Activated CD4-positive, alpha-beta T cell treated with anti-CD3 and anti-CD28 coated beads, Interleukin-2, amount 50 U/mL, for 1 hour (primary cell): ENCODE measurements at regions not wholly inside any gene's neighbourhood (a gene's known extent, or its start where the extent isn't known, plus 50 kb on each side); places are given as distances from the start of the nearest gene placed in this dataset.

Experiments used
- DNase-seq: peaks from one replicate; pipeline ENCODE4 v3.0.0-alpha.2; 2020

DNA sequence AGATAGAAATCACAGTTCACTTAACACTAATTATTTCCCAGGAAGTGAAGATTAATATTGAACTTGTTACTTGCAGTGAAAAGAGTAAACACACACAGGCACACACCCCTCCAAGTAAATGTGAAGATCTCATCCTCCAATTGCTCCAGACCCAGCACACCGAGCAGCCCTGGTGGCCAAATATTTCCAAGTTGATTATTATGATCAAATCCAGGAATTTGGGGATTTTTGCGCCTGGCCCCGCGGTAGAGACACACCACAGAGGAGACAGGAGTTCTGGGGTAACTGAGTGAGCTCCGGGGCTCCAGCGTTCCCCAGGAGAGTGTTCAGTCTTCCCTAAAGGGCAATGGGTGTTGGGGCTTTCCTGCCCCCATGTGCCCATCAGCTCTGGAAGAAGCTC is 431.5 kb downstream of the BCL11B start:
- DNase-seq, result no peak

- no peak for DNase-seq
Observed at GRCh38 chr14:98844456-98844855, 427.5 kb downstream of the BCL11B start.

DNA sequence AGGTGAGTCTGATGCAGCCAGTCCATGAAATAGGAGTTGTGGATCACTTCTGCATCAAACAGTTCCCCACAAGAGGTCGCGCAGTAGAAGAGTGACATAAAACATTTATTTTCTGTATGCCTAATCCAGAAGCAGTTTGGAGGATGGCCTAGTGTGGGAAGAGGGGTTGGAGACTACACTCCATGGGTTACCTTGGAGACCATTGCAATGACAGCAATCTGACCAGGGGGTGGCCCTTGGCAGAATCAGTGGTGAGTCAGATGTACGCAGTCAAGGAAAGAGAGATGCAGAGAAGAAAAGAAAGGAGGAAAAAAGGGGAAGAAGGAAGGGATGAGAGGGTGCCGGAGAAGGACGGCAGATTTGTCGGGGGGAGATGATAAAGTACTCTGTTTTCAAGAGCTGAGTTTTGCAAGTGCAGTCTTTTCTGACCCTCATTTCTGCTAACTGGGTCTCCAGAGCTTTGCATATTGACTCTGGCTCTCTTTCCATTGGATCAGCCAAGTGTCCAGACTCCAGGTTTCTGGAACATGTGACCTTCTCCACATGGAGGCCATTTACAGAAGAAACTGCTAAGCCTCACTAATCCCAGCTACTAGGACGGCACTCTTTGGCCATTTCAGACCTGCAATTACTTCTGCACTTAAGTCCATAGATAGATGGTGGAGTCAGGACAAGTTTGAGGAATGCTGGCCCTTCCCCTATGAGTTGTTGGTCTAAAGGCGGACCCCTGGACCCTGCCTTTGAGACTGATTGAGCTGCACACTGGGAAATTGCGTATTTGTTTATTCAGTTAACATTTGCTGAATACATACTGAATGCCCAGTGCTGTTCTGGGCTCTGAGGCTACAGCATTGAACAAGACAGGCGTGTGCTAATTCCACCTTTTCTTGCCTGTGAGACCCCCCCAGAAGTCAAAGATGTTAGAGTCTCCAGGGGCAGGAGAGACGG is 424.2 kb downstream of the BCL11B start:
- DNase-seq, result no peak

DNA sequence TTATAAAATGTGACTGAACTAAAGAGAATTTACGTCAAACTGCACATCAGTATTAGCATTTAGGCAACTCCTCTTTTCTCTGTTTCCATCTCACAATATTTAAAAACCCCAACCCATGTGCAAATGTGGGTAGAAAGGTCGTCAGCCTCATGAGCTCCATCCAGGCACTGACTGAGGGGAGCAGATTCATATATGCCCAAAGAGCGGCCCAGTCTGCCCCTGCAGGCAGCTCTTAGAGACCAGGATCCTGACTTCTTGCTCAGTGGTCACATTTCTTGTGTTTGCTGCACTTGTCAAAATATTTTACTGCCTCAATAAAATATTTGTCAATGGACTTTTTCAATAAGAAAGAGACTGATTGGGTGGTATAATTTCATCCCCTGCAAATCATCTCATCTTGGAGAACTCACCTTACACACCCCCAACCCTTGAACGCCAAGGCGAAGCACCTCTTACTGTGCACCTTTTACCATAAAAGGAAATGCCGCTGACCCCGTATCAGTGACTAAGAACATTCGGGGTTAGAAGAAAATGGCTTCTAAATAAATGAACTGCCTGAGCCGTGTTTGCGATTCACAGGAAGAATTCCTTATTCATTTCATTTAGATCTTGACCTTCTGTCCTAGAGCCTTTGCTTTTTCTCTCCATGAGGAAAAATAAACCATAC is 418.8 kb downstream of the BCL11B start:
- DNase-seq, result no peak

DNA sequence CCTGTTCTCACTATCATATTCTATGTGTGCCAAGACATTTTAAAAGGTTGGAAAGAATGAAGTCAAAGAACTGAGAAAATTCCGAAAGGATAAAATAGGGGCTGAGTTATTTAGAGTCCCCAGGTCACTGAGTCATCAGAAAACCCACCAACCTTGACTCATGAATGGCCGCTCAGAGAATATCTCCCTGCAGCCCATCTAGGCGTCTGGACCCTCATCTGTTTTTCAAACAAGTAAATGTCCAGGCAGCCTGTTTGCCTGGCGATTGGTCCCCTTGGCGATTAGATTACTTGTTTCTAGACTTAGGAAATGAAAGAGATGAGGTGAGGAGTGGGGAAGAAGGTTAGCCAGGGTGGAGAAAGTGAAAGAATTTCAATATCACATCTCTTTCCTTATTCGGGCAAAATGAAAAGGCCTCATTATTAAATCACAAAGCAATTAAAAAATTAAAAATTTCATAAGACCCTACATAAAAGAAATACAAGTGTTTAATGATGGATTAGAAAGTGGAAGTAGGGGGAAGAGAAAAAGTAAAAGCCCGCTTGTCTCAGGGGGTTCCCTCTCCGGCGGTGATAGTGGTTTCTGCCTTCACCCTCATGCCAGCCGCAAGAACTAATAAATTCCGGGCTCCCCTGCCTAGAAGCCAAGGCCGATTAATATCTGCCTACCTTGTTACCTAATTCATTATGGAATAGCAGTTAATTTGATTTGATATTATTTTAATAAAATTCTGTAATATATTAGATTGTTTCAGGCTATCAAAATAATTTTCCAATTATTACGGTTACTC is 415.9 kb downstream of the BCL11B start:
- DNase-seq, result no peak

DNA sequence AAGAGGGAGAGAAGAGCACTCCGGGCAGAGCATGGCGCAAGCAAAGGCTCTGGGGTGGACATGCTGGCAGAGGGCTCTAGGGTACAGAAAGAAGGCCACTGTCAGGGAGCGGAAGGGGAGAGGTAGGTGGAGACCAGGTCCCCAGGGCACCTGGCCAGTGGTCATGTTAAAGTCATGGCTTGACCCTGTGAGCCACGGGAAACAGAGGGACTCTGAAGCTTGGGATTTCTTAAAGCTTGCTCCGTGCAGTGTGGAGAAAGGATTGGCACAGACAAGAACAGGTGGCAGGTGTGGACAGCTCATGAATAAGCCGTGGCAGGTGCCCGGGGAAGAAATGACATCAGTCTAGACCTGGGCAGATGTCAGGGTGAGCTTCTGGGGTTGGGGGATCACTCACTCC is 413.8 kb downstream of the BCL11B start:
- DNase-seq, result no peak

- DNase-seq, result no peak
Observed at GRCh38 chr14:98858561-98858960, 413.4 kb downstream of the BCL11B start.

- no peak for DNase-seq
Observed at GRCh38 chr14:98859301-98859700, 412.7 kb downstream of the BCL11B start.

GRCh38 chr14:98864211-98864610 is 407.8 kb downstream of the BCL11B start:
- DNase-seq, result no peak

DNA sequence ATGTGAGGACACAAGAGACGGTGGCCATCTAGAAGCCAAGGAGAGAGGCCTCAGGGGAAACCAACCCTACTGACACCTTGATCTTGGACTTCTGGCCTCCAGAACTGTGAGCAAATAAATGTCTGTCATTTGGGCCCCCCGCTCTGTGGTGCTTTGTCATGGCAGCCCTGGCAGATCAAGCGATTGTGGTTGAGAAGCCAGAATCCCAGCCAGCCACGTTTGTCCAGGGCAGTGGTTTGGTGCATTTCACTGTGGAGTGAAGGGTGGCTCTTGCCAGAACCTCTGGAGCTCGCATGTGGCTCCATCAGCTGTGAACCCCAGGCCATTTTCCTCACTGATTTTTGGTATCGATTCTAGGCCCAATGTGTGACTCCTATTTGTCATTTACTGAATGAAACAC is 404.9 kb downstream of the BCL11B start:
- DNase-seq, result no peak

DNA sequence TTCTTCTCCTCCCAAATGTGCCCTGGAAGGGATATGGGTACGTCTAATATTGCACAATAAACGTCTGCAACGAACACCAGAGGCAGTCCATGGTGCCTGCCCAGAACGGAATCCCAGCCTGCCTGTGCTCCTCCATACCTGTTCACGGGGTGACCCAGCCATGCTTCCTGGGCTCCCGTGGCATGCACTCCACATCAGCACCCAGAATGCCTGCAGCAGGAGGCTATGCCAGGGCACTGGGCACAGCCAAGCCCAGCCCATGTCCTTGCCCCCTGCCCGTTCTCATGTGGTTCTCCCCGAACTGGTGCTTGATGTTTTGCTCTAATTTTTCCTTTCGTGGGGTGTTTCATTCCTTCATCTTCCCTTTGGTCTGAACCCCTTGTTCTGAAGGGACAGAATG is 404.3 kb downstream of the BCL11B start:
- no peak for DNase-seq

DNA sequence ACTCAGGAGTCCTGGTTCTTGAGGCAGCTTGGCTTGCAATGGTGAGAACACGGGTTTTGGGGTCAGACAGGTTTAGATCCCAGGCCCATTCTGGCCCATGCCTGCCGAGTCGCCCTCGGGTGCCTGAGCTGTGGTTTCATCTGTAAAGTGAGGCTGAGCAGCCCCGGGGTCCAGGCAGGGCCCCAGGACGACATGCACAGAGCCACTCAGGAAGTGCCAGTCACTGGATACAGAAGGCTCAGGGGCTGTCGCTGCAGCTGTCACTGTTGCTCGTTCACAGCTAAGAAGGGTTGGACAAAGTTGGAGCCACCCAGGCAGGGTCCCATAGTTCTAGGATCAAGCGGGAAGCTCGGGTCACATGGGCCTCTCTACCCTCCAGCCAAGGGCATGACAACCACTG is 403.1 kb downstream of the BCL11B start:
- no peak for DNase-seq

- no peak for DNase-seq
Observed at GRCh38 chr14:98871796-98872195, 400.2 kb downstream of the BCL11B start.

- no peak for DNase-seq
Observed at GRCh38 chr14:98877065-98877464, 394.9 kb downstream of the BCL11B start.

- no peak for DNase-seq
Observed at GRCh38 chr14:98878282-98878681, 393.7 kb downstream of the BCL11B start.

GRCh38 chr14:98886982-98887381 is 385.0 kb downstream of the BCL11B start:
- no peak for DNase-seq

DNA sequence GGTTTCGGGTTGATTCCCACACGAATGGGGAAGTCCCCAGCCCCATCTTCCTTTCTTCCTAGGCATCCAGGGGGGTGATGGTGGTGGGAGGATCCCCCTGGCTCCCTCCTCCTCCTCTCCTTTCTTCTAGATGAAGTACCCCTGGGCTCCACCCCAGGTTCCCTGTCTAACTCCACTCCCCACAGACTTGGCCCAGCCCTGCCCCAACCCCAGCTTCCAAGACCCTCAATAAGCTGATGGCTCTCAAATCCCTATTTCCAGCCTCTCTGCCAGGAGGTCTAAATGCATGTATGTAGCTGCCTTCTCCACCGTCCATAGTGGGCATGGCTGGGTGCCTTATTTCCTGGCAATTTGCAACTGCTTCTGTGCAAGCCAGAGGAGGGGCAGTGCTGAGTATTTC is 383.7 kb downstream of the BCL11B start:
- DNase-seq, result no peak

DNA sequence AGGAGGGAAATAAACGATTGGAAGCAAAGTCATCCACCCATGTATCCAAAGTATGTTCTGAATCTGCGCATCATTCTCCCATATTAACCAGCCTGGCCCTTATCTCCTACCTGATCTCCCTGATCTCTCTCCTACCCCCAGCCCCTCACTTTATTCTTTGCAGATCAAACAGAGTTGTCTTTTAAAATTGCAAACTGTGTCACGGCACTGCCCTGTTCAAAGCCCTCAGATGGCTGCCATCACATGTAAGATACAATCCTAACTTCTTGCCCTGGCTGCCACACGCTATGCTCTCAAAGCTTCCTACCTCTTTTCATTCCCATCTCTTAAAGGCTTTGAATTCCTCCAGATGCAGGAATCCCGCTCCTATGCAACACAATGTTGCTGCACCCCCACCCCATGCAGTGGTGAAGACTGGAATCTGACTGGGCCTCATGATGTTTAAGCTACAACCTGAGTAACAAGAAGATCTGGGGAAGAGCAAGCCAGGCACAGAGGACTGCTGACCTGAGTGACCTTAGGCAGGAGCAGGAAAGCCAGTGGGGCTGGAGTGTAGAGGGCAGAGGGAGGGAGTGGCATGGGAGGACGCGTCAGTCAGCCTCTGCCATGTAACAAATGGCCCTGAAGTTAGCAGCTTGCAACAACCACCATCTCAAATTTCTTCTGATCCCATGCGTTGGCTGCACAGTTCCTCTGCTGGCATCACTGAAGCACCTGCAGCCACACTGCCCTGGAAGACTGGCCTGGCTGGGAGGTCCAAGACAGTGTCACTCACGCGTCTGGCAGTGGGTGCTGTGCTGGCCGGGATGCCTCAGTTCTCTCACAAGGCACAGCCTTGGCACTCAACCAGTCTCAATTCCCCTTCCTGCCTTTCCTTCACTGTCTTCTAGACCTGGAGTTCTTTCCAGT is 382.8 kb downstream of the BCL11B start:
- no peak for DNase-seq

- no peak for DNase-seq
Observed at GRCh38 chr14:98889836-98890185, 382.2 kb downstream of the BCL11B start.

GRCh38 chr14:98890556-98891340 is 381.2 kb downstream of the BCL11B start:
- DNase-seq, result no peak

- DNase-seq, result no peak
Observed at GRCh38 chr14:98893675-98894074, 378.3 kb downstream of the BCL11B start.

- DNase-seq, result no peak
Observed at GRCh38 chr14:98894600-98894999, 377.4 kb downstream of the BCL11B start.
